ACHN (cell line): ENCODE measurements at regions not wholly inside any gene's neighbourhood (a gene's known extent, or its start where the extent isn't known, plus 50 kb on each side); places are given as distances from the start of the nearest gene placed in this dataset.
"Not testable (repeated sequence)": the region's sequence is repeated elsewhere in the genome, so short reads cannot be mapped to it uniquely, and the experiment has no call there.

Source experiments
- DNase-seq: peaks from one replicate; pipeline ENCODE4 v3.0.0-alpha.2; 2015
- in situ Hi-C: cut with HindIII; loops from 2 replicates; pipeline ENCODE4 v1.10.0; 2017; ENCODE audit warnings: low sequenced_read_pairs, low pct_ligation_motif_present, low pct_unique_long_range_greater_than_20kb

GRCh38 chr15:45801543-45801942 is 166.7 kb downstream of the SQOR start:
- no peak for DNase-seq
- in situ Hi-C loops, result no loop called here

DNA sequence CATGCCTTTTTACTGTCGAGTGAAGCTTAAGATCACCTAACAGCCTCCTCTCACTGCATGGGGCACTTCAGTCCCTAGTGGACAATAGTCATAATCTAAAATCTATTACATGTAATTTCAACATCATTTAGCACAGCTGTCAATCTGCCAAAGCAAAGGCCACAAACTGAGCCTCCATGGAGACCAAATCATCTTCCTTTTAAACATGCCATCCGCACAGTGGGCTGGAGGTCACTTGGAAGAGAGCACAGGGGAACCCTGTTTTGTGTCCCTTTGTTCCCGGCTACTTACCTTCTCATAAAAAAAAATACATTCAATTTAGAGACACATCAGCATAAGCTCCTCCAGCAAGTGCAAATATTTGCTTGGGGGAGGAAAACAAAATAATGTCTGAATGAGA is 167.3 kb downstream of the SQOR start:
- in situ Hi-C loops, result no loop called here
- no peak for DNase-seq

DNA sequence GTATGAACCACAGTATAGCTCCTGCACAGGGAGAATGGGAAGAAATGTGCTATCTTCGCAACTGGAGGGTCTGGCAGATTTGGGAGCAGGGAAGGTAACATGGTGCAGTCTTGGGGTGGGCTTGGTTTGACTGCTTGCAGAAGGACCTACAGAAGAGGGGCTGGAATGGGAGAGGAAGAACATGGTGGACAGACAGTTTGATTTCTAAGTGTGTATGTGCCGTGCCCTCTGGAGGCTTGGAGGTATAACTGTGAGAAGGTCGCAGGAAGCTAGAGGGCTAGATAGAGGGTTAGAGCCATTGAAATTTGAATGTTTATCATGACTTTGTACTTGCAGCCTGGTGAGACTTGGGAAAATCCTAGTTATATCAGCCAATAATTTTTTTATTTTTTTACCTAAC is 169.2 kb downstream of the SQOR start:
- in situ Hi-C loops, result no loop called here
- DNase-seq, result no peak

DNA sequence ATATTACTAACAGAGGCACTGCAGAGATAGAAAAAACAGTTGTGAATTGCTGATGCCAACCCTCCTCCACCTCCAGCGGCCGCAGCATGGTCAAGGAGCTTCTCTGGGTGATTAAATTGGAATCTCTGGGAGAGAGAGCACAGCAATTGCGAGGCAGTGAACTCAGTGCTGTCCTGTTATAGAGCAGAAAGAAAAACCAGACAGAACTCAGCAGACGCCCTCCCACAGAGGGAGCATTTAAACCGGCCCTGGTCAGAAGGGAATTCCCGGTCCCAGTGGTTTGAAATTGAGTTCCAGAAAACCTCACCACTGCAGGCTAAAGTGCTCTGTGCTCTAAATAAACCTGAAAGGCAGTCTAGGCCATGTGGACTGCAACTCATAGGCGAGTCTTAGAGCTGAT is 175.4 kb downstream of the SQOR start:
- DNase-seq, result no peak
- in situ Hi-C loops, result no loop called here

DNA sequence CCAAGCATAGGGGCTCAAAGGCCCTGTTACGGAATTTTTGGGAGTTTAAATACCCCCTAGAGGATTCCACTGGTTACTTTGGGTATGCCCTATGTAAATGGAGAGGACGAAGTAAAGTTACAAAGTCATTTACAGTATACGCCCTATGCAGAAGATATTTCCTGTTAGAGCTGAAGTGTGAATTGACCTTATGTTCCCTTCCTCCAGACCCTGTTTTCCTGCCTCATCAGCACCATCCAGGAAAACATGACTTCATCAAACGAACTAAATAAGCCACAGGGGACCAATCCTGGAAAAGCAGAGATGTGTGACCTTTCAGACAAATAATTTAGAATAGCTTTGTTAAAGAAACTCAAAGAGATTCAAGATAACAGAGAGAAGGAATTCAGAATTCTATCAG is 177.4 kb downstream of the SQOR start:
- in situ Hi-C loops, result no loop called here
- no peak for DNase-seq

GRCh38 chr15:45817578-45817977 is 182.7 kb downstream of the SQOR start:
- in situ Hi-C loops, DNase-seq: not testable (repeated sequence)

GRCh38 chr15:45821390-45821789 is 186.6 kb downstream of the SQOR start:
- in situ Hi-C loops, result no loop called here
- no peak for DNase-seq

GRCh38 chr15:45822968-45823367 is 188.1 kb downstream of the SQOR start:
- DNase-seq, in situ Hi-C loops: not testable (repeated sequence)

DNA sequence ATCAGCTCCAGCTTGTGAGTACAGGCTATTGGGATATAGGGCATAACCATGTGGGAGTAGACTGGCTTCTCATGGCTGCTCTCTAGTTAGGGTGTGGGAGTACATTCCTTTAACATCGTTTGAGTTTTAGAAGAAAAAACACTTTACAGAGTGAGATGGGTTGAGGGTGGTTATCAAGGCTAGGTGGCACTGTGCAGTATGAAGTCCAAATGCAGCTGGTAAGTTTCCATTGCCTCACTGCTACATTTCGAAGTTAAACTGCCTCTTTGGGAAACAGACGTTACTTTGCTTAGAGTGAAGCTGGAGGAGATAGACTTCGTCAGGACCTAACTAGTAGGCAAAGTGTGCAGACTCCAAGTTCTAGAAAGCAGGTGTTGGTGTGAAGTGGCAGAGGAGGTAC is 192.4 kb downstream of the SQOR start:
- no peak for DNase-seq
- in situ Hi-C loops, result no loop called here

DNA sequence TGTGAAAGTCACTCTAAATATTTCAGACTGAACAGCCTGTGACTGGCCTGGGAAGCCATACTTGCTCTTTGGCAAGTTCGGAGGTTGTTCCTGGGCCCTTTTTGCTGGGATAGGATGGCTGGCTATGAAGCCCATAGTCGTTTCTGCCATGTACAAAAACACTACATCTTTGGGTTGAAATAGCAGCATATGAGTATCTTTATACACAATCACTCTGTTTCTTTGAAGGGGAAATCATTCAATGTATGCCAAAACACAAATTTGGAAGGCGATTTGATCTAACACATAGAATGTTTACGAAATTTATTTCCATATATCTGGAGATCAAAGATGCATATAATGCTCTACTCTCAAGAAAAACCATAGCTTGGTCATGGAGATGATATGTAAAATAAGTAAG is 192.9 kb downstream of the SQOR start:
- in situ Hi-C loops, result no loop called here
- no peak for DNase-seq

DNA sequence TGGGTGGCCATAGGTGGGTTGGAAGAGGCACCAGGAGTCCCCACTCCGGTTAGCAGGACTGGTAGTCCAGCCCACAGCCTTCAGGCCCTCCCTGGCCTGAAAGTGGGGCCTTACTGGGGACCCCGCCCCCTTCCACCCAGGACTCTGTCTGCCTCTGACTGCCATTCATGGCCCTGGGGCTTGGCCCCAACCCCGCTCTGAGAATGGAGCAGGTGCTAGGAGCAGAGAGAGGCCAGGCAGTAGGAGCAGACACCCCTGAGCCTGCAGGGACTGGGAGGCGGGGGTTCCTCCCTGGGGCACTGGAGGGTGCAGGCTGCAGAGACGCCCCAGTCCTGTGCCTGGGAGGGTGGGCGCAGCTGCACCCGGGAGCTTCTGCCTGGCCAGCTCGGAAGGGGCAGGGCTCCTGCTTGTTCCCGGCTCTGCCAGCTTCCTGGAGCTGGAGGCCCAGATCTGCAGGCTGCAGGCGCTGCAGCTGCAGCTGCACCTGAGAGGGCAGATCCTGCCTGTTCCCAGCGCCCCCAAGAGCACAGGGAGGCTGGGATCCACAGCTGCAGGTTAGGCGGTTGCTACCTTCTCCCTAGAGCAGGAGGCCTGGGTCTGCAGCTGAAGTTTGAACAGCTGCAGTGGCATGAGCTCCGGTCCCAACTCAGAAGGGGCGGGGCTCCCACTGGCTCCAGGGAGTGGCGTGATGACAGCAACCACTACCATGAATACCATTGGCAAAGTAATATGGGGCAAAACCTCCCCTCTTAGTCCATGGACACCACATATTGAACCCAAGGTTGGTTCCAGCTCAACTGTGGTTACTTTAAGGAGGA is 194.7 kb downstream of the SQOR start:
- no peak for DNase-seq
- in situ Hi-C loops, result no loop called here

GRCh38 chr15:45831787-45832186 is 197.0 kb downstream of the SQOR start:
- no peak for DNase-seq
- in situ Hi-C loops, result no loop called here

GRCh38 chr15:45834622-45835021 is 199.8 kb downstream of the SQOR start:
- in situ Hi-C loops, result no loop called here
- no peak for DNase-seq

GRCh38 chr15:45842151-45842550 is 207.3 kb downstream of the SQOR start:
- no peak for DNase-seq
- in situ Hi-C loops, result no loop called here

DNA sequence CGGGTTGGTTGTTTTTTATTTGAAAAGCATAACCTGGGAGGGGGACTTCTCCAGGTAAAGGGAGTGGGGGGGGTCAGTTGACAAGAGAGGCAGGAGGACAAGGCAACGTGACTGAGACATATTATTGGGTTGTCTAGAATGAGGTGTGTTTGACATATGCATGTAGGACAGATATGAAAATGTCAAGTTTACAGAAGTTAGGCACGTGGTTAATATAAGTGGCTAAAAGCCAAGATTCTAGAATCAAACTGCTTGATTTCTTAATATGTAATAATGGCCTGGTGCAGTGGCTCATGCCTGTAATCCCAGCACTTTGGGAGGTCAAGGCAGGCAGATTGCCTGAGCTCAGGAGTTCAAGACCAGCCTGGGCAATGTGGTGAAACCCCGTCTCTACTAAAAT is 212.8 kb downstream of the SQOR start:
- in situ Hi-C loops, result no loop called here
- DNase-seq, result no peak

DNA sequence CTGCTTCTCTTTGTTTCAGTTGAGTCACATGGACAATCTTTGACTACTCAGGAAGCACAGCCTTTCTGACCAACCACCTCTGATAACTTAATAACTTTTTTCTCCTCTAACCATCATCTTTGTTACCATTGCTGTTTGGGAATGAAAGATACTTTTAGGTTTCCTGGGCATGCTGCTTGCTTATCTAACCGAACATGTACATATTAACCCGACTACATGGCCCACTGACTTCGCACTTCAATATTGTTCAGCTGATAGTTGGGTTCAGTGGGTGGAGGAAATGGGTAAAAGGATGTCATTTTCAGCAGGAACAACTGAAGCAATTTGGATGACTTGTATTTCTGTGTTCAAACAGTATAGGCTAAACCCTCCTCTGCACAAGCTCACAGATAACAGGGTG is 214.3 kb downstream of the SQOR start:
- in situ Hi-C loops, result no loop called here
- DNase-seq, result peak; percentile 78

DNA sequence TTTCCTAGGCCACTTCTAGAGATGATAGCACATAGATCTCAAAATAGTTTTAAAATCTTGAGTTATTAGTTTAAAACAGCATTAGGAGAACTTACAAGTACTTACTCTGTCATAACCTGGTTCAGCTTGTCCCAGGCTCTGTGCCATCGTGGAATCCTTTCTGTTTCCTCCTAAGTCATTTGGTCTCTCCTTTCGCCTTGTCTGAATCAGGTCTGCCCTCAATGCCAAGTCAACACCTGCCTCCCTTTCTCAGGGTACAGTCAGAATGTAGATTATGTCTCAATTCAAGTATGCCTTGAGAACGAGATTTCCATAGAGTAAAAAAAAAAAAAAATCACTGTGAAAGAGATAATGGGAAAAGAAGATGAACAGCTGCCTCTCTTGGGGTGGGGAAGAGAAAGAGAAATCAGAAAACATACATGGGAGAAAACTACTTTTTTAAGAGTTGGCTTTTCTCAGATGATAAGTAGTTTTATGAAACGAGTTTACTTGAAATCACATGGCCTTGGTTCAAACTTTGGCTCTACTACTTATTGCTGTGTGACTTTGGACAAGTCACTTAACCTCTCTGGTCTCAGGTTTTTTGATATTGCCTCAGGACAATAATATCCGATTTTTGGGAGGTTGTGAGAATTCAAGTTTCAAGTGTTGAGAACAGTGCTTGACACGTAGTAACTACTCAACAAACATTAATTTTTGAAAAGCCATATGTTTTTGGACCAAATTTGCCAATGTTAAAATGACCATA is 219.8 kb downstream of the SQOR start:
- no peak for DNase-seq
- in situ Hi-C loops, result no loop called here

DNA sequence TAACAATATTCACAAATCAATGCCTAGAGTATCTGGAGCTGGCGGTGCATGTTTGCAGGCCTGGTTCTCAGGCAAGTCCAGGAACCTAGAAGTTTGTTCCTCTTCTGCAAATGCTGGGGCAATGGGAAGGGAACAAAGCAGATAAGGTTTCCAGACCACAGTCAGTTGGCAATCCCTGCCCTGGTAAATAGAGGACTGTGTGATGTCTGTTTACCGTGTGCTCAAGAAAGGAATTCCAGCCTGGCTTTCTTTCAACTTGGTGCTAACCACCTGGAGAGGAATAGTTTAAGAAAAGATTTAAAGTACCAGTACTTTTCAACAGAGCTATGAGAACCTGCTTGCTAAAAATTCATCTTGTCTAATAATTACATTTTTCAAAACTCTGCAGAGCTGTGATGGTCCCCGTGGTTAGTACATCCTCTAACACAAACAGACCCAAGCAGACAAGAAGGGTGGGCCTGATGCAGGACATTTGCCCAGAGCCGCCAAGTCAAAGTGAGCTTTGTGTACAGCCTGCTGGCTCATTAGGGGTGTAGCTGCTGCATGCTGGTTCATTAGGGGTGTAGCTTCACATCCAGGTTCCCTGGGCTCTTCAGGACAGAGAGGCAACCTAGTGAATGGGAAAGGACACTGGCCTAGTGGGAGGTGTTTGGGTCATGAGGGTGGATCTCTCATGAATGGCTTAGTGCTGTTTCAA is 220.5 kb downstream of the SQOR start:
- in situ Hi-C loops, result no loop called here
- DNase-seq, result no peak

DNA sequence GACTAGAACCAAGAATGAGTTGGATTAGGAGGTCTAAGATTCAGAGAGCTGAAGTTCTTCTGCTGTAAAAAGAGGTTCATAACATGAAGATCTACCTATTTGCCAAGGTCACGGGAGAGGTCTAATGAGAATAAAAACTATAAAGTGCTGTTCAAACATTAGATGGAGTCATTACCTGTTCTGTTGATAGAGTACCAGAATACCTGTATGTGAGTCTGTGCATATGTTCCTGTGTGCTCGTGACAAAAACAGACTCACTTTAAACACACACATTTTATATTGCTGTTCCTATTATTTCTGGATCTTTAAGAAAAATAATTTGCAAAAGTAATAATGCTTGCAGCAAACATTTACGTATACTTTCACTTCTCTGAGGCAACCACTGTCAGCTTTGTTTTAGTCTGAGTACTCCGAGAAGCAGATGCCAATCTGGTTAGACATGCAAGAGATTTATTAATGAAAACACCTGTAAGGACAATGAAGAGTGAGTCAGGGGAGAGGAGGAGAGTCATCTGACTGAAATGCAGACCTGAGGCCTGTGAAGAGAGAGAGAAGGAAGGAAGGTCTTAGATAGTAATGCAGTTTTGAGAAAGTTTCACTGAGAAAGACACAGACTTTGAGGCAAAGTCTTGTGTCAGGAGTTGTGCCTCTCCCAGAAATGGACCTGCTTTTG is 221.2 kb downstream of the SQOR start:
- in situ Hi-C loops, result no loop called here
- peak; percentile 37 for DNase-seq
